Right cardiac atrium (tissue), 5 donors: ENCODE measurements at regions not wholly inside any gene's neighbourhood (a gene's known extent, or its start where the extent isn't known, plus 50 kb on each side); places are given as distances from the start of the nearest gene placed in this dataset.

Experiments
- ATAC-seq, 2 donors: fragments of 200-7000 bp; cut with Tn5 transposase; one replicate each; pipeline versions ENCODE4 v1.8.0 to v1.9.1; 2020; ENCODE audit warnings: moderate library complexity in 2 of 2, mild to moderate bottlenecking in 1 of 2
- DNase-seq, 3 donors: peaks; one replicate each; pipeline ENCODE4 v3.0.0-alpha.2; 2020
- H3K27ac ChIP-seq: one replicate; pipeline ENCODE4 v1.5.1; 2013; ENCODE audit warnings: mild to moderate bottlenecking, low read length, control low read depth, moderate library complexity
- H3K27me3 ChIP-seq: one replicate; pipeline ENCODE4 v1.6.1; 2013; ENCODE audit not compliant: control insufficient read depth, insufficient read depth
- H3K4me1 ChIP-seq: one replicate; pipeline ENCODE4 v1.6.1; 2013; ENCODE audit warnings: low read length; ENCODE audit not compliant: control insufficient read depth, insufficient read depth
- H3K4me3 ChIP-seq: one replicate; pipeline ENCODE4 v1.5.1; 2013; ENCODE audit warnings: low read length, control low read depth
- H3K9me3 ChIP-seq: one replicate; pipeline ENCODE4 v1.6.1; 2013; ENCODE audit warnings: low read length; ENCODE audit not compliant: control insufficient read depth
- WGBS: extraction: QIAGEN DNeasy Blood & Tissue Kit; methylation state at CpG from one replicate; pipeline ENCODE4 v1.1.7; 2013; 5-methylcytosine and 5-hydroxymethylcytosine counted together
- intact Hi-C, 4 donors: fragments of 100-400 bp; cut with DNase I; formaldehyde crosslinking; loops; one replicate each; pipeline versions ENCODE4 v1.11.0 to v1.14.0; 2022 to 2023
- donor health status: healthy with polysubstance abuse.
- donor health status: DM: no; HTN: yes; CAD: no.
- donor health status: DM: no; HTN: no; CAD: no.
- donor health status: DM: no; HTN: yes; CAD: no; lungs with severe emphysema.
- donor health status: DM: yes; HTN: yes; CAD: no.

- no peak overlapping the region for H3K27ac ChIP-seq
- H3K27me3 ChIP-seq = no peaks in the 10 kb centered on the region
- H3K9me3 ChIP-seq = no peaks in the 10 kb centered on the region
- 66% methylated on average over 6 of the region's 6 CpGs for WGBS
- no peak for ATAC-seq
- intact Hi-C loops = no loop called here
- peaks cover 3% of the 10 kb centered on the region for H3K4me1 ChIP-seq
- no peak overlapping the region for H3K4me3 ChIP-seq
- no peak for DNase-seq
These were observed 73.6 kb upstream of the COL5A2 start for GRCh38 chr2:189252991-189253675.

- Histone ChIP-seq H3K27ac (no peak overlapping the region), H3K9me3 (no peaks in the 10 kb centered on the region), H3K4me3 (no peak overlapping the region), H3K4me1 (peaks cover 3% of the 10 kb centered on the region), H3K27me3 (no peaks in the 10 kb centered on the region)
- intact Hi-C loops = no loop called here
- no peak for ATAC-seq
- no peak for DNase-seq
These were observed 74.3 kb upstream of the COL5A2 start for GRCh38 chr2:189253836-189254235.

- intact Hi-C loops = no loop called here
- DNase-seq (peak; percentile 61 to 77 (median 69)), ATAC-seq (peak; percentile 77 to 81)
- Histone ChIP-seq H3K9me3 (no peaks in the 10 kb centered on the region), H3K4me3 (no peak overlapping the region), H3K4me1 (peaks cover 3% of the 10 kb centered on the region), H3K27me3 (no peaks in the 10 kb centered on the region), H3K27ac (no peak overlapping the region)
- WGBS = 51% methylated on average over 4 of the region's 4 CpGs
These were observed 74.8 kb upstream of the COL5A2 start for GRCh38 chr2:189254268-189254883.

- DNase-seq (no peak), ATAC-seq (no peak)
- WGBS = 93% methylated on average over 3 of the region's 3 CpGs
- H3K27ac ChIP-seq = no peak overlapping the region
- peaks cover 3% of the 10 kb centered on the region for H3K4me1 ChIP-seq
- H3K4me3 ChIP-seq = no peak overlapping the region
- H3K9me3 ChIP-seq = no peaks in the 10 kb centered on the region
- no peaks in the 10 kb centered on the region for H3K27me3 ChIP-seq
- intact Hi-C loops = no loop called here
These were observed 76.2 kb upstream of the COL5A2 start for GRCh38 chr2:189255711-189256110.

GRCh38 chr2:189258616-189259365 lies 79.2 kb upstream of the COL5A2 start:
- no peak overlapping the region for H3K4me3 ChIP-seq
- intact Hi-C loops = no loop called here
- H3K4me1 ChIP-seq = peaks cover 3% of the 10 kb centered on the region
- WGBS = 69% methylated on average over 6 of the region's 6 CpGs
- H3K27ac ChIP-seq = no peak overlapping the region
- no peak for ATAC-seq
- no peak for DNase-seq
- H3K9me3 ChIP-seq = no peaks in the 10 kb centered on the region
- no peaks in the 10 kb centered on the region for H3K27me3 ChIP-seq

GRCh38 chr2:189260361-189260814 lies 80.8 kb upstream of the COL5A2 start:
- intact Hi-C loops = no loop called here
- Histone ChIP-seq H3K27ac (no peak overlapping the region), H3K9me3 (no peaks in the 10 kb centered on the region), H3K4me1 (no peaks in the 10 kb centered on the region), H3K4me3 (no peak overlapping the region), H3K27me3 (no peaks in the 10 kb centered on the region)
- no peak for ATAC-seq
- no peak for DNase-seq
- 65% methylated on average over 3 of the region's 3 CpGs for WGBS

GRCh38 chr2:189261431-189261841 lies 81.9 kb upstream of the COL5A2 start:
- no peaks in the 10 kb centered on the region for H3K27me3 ChIP-seq
- intact Hi-C loops = no loop called here
- H3K27ac ChIP-seq = no peak overlapping the region
- ATAC-seq (no peak), DNase-seq (no peak)
- WGBS = 25% methylated on average over 2 of the region's 2 CpGs
- no peaks in the 10 kb centered on the region for H3K4me1 ChIP-seq
- H3K9me3 ChIP-seq = no peaks in the 10 kb centered on the region
- H3K4me3 ChIP-seq = no peak overlapping the region

- Histone ChIP-seq H3K4me3 (no peak overlapping the region), H3K27me3 (no peaks in the 10 kb centered on the region), H3K4me1 (no peaks in the 10 kb centered on the region), H3K27ac (no peak overlapping the region), H3K9me3 (no peaks in the 10 kb centered on the region)
- DNase-seq = no peak
- intact Hi-C loops = no loop called here
- WGBS = 80% methylated on average over 1 of the region's 1 CpG
- no peak for ATAC-seq
These were observed 82.4 kb upstream of the COL5A2 start for GRCh38 chr2:189261916-189262315.

- Histone ChIP-seq H3K27ac (no peak overlapping the region), H3K9me3 (no peaks in the 10 kb centered on the region), H3K27me3 (no peaks in the 10 kb centered on the region), H3K4me1 (no peaks in the 10 kb centered on the region), H3K4me3 (no peak overlapping the region)
- 95% methylated on average over 3 of the region's 3 CpGs for WGBS
- ATAC-seq (no peak), DNase-seq (no peak)
- intact Hi-C loops = no loop called here
These were observed 86.2 kb upstream of the COL5A2 start for GRCh38 chr2:189265696-189266320.

- no peak for DNase-seq
- Histone ChIP-seq H3K9me3 (no peaks in the 10 kb centered on the region), H3K27ac (no peak overlapping the region), H3K4me1 (no peaks in the 10 kb centered on the region), H3K27me3 (no peaks in the 10 kb centered on the region), H3K4me3 (no peak overlapping the region)
- WGBS = 48% methylated on average over 2 of the region's 2 CpGs
- ATAC-seq = no peak
- intact Hi-C loops = no loop called here
These were observed 87.9 kb upstream of the COL5A2 start for GRCh38 chr2:189267491-189267890.
